A673 (cell line): ENCODE measurements at regions not wholly inside any gene's neighbourhood (a gene's known extent, or its start where the extent isn't known, plus 50 kb on each side); places are given as distances from the start of the nearest gene placed in this dataset.

Experiments used
- CTCF ChIP-seq: fragments of 300-800, 200-600 bp; sonication (generic); conservative IDR thresholded peaks from 2 replicates; pipeline ENCODE4 v1.5.1; 2017; ENCODE audit warnings: low read depth, mild to moderate bottlenecking, antibody characterized with exemption, low read length, moderate library complexity, mixed read lengths
- EZH2 ChIP-seq: fragments of 200-600 bp; sonication (generic); IDR thresholded peaks from 2 replicates; pipeline ENCODE4 v1.6.1; 2017; ENCODE audit warnings: borderline replicate concordance, low read depth, mild to moderate bottlenecking, mixed read lengths, antibody characterized with exemption, low read length; ENCODE audit not compliant: poor library complexity, severe bottlenecking

DNA sequence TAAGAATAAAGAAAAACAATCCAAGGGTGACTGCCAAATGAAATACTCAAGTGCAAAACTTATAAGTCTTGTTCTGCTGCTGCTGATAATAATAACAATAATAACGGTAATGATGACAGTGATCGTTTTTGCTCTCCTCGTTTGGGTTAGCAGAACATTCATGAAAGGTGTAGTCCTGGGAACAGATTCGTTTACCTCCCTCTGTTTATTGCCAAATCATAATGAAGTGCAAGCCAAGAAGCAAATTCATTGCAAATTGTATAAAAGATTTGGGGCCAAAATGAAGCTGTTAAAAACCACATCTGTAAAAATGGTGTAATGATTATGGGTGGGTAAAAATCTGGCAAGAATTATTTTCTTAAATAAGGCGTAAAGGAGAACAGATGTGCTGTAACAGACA, 587.2 kb upstream of the MKI67 start:
- TF ChIP-seq CTCF (no peak), EZH2 (no peak)
